Stimulated activated CD4-positive, alpha-beta T cell treated with anti-CD3 and anti-CD28 coated beads, TNF-alpha, amount 100 ng/mL, for 24 hours (primary cell): ENCODE measurements at regions not wholly inside any gene's neighbourhood (a gene's known extent, or its start where the extent isn't known, plus 50 kb on each side); places are given as distances from the start of the nearest gene placed in this dataset.

Experiments
- DNase-seq, 3 experiments: peaks; one replicate each; pipeline ENCODE4 v3.0.0-alpha.2; 2020; ENCODE audit warnings: low read depth in 3 of 3

DNA sequence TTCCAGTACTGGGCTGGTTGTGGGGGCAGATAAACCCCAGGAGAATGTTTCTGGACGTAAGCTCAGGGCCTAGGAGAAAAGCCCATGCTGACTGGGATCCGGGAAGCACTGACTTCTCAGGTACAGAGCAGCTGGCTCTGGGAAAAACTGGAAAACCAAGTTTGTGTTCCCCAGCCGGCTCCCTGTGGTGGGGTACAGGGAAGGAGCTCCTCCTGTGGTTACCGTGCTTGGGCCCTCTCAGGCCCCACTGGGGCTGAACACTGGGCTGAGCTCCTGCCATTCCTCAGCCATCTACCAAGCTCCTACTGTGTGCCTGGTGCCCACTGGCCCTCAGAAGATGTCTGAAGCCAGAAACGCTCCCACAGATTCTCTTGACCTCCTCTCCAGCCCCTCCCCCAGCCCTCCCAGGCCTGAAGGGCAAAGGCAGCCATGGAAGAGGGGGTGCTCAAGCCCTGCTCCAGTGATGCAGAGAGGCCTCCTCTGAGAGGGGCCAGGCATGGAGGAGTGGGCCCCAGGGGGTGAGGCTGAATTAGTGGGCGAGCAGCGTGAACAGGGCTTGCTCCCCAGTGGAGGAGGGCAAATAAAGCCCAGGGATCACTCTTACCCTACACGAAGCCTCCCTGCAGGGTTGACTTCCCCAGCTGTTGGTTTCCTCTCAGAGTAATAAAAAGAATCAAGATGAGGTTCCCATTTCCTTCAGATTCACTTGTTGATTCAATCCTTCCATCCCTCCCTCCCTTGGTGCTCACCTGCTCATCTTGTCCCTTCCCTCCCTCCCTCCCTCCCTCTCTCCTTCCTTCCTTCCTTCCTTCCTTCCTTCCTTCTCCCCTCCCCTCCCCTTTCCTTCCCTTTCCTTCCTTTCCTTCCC, 100.0 kb downstream of the VEGFA start:
- no peak for DNase-seq

DNA sequence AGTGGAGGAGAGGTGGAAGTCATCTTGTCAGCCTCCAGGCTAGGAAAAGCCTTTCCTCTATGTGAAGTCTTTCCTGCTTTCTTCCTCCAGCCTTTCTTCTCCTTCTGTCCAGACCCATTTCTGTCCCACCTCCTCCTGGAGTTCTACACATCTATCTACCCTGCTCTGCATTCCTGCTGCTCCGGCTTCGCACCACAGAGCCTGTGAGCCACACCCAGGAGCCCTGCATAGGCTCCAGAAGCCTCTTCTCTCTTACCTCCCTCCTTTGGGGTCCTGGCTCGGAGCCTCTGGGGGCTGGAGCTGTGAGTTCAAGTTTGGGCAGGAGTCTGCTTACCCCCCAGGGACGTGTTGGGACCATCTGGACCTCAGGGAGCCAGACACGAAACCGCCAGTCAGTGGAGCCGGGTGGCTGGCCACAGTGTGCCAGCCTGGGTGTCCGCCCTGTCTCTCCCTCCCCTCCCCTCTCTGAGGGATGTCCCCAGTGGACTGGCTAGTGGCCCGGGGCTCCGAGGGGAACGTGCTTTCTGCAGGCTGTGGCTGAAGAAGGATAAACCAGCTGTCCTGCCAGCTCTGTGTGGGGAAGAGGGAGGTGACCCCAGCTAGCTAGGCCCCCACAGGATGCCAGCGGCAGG, 99.2 kb downstream of the VEGFA start:
- DNase-seq, result no peak

DNA sequence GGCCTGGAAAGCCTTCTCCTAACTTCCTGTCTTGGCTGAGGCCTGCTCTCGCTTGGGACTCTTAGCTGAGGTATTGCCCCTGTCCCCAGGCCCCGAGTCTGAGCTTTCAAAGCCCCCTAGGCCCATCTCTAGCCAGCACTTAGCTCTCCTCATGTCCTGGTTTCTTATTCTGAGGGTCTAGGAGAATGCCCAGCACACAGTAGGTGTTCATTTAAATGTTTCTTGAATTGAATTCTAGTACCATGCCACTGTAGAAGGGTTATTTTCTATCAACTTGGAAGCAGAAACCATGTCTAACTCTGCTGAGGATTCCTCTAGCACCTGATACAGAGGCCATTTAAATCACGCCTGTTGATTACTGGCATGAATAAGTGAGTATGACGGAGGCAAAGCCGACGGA, 98.5 kb downstream of the VEGFA start:
- no peak for DNase-seq

DNA sequence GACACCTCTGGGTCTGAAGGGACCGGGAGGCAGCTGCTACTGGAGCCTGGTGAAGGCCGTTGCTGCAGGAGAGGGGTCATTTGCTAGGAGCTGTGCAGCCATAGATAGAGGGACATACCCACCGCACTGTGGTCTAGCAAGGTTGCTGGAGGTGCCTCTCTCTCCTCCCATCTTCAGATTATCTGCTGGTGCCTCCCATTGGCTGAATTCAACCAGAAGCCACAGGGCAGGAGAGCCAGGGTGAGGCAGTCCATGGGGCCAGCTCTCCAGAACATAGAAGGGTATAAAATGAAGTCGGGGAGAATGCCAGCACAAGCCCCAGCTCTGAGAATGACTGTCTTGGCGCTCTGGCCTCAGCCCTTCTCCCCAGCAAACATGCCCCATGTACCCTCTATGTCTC, 98.0 kb downstream of the VEGFA start:
- no peak for DNase-seq

DNA sequence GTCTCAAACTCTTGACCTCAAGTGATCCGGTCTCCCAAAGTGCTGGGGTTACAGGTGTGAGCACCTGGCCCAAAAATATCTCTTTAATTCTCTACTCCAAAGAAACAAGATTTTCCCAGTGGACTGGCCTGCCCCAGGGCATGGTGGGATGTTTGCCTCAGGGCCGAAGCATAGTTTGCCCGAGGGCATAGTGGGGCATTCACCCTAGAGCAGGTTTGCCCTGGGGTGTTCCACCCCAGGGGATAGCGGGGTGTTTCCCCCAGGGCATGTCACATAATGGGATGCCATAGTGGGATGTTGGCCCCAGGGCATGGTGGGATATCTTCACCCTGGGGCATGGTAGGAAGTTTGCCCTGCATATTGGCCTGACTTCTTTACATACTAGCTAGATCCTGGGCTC, 97.2 kb downstream of the VEGFA start:
- no peak for DNase-seq

DNA sequence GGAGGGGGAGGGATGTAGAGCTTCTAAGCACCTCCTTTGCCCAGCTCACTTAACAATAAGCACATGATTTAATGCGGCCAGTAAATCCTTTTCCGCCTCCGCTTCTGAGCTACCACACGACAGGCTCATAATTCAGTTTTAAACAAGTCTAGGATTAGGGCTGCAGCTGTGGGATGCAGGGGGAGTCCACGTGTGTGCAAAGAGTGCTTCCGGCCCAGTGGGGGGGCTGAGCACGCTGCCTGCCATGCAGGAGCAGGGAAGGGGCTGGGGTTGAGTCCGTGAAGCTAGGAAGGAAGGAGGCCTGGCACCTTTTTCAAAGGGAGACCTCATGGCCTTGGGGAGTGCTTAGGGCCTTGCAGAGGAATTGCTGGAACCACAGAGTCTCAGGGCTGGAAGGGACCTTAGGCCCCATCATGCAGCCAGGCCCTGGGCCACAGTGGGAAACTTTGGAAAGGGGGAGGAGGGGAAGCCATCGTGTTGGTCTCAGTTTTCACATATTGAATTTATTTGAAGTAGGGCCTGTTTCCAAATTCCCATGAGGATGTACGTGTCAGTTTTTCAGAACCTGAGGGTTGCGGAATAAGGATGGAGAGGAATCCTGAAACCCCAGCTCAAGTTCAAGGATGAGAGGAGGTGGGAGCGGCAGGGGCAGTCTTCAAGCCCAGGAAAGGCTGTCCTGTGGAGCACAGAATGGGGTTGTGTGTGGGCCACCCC, 96.1 kb downstream of the VEGFA start:
- DNase-seq, result no peak

DNA sequence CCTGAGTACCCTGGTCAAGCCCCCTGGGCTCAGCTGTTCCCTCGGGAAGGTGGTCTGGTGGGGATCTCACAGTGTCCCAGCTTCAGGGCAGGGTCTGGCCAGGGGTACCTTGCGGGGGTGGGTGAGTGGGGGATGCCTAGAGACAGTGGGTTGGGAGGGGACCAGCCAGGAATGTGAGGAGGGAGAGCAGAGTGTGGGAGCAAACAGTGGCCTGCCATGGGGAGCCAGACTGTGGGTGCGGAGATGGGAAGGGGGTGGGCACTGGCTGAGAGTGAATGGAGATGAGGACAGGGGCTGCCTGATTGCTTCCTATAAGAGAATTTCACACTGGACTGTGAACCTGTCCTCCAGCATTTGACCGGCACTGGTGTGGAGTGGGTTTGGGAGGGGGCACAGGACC, 95.1 kb downstream of the VEGFA start:
- DNase-seq, result no peak

DNA sequence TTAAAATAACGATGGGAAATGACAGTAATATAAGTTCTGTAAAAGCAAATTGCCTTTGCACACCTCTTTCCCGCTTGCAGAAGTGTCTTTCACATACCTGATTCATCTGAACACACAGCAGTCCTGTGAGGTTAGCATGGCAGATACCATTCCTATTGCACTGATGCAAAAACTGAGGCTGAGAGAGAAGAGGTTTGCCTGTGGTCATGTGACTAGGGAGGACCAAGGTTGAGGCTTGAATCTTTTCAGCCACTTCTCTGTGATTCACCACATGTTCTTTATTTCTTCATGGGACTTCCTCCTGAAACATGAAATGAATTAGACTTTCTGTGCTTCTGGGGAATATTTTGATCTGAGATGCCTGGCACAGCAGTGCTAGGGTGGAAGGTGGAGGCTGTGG, 92.9 kb downstream of the VEGFA start:
- DNase-seq, result no peak

DNA sequence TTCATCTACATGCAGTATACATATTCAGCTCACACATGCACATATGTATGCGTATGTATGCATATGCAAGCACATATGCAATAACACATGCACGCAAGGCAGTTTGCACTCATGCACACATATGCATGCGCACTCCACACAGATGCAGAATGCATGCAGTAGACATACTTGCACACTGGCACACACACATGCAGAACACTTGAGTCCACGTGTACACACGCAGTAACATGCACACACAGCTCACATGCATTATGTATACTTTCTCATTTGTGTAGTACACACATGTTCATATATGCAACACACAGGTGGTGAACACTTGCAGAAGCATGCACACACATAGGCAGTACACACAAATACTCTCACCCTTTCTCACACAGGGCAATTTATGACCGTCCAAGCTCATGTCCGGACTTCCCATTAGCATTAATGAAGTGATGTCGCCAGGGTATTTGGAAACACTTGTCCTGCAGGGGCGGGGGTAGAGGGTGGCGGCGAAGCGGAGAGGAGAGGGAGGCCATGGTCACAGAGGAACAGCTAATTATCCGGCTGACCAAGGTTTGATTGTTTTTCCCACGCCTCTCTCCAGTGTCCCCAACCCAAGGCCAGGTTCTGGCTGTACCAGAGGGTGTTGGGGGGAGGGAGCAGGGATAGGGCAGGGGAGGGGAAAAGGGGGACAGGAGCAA, 91.3 kb downstream of the VEGFA start:
- DNase-seq, result no peak

DNA sequence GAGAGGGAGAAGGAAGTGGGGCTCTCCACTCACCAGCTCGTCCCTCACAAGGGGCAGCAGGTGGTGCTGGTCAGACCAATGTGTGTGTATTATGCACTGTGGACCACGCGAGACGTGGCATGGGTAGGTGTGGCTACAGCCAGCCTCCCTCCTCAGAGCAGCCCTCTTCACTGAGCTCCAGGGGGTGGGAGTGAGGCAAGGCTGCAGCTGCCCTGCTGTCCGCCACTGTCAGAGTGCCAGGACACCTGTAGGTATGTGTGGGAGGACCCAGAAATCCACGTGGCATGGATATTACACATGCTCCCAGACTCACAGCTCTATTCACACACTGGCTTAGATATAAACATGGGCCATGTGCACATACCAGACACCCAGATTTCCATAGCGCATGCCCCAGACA, 90.3 kb downstream of the VEGFA start:
- no peak for DNase-seq

DNA sequence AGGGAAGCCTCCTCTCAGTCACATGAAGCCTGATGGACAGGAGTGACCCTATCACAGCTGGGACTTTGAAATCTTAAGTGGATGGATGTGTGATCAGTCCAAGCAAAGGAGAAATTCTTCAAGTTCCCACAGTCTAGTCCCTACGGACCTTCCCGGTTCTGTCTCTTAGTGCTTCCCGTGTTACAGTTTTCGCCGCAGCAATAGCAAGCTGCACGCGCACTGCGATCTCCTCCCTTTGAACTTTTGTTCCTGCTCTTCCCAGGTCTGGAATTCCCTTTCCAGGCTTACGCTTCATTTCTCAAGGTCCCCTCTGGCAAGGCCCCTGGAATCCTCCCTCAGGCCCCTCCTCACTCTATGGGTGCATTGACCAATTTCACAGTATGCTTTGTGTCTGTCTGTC, 89.2 kb downstream of the VEGFA start:
- DNase-seq, result no peak

DNA sequence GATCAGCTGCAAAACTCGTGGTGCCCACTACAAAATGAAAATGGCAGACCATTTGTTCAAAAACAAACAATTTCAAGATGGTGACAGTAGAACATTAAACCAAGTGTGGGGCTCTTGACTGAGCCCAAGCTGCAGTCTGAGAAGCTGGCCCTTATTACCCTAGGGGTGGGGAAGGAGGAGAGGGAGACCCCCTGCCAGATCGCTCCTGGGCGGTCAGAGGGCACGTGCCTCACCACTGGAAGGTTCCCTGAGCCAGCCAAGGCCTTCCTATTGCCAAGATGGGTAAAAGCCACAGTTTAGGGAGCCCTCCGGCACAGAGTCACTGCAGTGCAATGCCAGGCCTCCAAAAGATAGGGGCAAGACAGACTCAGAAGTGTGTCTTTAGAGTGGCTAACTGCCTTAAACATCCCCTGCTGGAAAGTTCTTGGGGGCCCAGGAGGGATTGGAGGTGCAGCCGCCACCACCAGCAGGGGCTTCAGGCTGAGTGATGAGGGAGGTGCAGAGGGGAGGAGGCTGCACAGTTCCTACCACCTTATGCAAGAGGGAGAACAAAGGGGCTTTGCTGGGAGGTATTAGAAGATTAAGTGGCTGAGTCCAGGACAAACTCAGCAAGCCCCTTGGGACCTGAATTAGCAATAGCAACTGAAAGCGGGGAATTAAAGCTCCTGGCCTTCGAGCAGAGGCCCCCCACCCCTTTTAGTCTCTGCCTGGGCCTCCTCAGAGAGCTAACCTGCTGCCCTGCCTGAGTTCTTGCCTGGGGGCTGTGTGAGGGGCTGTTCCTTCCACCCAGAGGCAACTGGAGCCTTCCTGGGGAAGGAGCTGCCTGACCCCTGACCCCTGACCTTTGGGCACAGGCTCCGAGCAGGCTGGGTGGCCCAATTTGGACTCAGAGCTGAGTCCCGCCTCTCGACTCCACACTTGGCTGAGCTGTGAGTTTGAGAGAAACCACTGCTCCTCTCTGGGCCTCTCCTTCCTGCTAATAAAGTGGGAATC, 88.4 kb downstream of the VEGFA start:
- DNase-seq, result no peak

DNA sequence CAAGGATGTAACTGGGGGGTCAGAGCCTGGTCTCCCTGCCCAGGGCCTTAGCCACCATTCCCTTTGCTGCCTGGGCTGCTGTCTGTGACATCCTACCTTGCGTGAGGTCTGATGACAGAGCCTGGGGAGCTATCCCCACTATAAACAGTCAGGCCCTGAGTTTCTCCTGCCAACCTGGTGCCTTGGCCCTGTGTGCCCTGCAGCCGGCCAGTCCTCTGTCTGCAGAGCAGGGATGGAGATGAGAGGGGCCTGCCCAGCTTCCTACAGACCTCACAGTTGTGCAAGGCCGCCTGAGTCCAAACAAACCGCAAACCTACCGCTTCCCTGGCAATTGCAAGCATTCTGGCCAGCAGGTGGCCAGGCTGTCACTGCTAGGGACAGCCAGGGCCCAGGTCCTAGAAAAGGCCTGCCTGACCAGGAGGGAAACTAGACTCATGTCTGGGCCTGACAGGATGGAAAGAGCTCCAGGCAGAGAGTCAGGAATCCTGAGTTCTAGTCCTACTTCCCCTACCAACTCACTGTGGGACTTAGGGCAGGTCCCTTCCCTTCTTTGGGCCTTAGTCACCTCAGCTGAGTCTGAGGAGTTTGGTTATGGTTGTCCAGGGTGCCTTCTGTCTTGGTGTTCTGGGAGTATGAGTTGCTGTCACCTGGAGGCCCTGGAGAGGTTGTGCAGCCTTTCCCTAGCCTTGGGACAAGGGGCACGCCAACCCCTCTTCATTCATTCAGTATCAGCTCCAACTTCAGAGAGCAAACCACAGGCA, 86.2 kb downstream of the VEGFA start:
- no peak for DNase-seq

DNA sequence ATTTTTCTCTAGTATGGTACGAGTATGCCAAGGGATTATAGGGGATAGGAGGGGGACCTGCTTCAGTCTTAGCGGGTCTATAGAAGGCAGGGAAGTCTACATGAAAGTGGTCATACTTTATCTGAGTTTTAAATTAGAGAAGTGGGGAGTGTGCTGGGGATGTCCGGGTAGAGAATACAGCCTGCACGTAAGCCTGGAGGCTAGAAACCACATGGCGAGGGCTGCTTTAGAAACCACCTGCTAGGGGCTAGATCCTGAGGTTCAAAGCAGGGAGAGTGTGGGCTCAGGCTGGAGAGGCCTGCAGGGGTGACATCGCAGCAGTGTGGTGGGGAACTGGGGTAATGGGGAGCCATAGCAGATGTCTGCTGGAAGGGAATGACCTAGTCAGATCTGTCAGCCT, 85.2 kb downstream of the VEGFA start:
- DNase-seq, result no peak

DNA sequence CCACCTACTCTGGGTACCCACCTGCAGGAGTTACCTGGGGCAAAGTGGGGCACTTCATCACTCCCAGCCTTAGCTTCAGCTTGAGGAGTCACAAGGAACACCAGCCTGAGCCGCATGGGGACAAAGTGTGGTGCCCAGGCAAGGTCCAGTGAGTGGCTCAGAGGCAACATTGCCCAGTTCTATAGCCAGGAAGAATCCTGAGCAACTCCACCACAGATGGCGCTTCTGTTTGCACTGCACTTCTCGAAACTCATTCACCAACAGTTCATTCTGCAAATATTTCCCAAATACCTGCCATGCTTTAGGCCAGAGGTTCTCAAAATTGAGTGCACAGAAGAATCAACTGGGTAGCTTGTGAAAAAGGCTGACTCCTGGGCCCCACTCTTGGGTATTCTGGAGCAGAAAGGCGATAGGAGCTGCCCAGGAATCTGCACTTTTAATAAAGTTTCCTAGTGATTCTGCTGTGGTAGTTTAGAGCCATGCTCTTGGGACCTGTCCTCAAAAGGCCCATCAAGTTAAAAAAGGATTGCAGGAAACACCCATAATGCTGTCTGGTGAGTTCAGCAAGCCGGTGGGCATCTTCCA, 83.1 kb downstream of the VEGFA start:
- DNase-seq, result no peak

DNA sequence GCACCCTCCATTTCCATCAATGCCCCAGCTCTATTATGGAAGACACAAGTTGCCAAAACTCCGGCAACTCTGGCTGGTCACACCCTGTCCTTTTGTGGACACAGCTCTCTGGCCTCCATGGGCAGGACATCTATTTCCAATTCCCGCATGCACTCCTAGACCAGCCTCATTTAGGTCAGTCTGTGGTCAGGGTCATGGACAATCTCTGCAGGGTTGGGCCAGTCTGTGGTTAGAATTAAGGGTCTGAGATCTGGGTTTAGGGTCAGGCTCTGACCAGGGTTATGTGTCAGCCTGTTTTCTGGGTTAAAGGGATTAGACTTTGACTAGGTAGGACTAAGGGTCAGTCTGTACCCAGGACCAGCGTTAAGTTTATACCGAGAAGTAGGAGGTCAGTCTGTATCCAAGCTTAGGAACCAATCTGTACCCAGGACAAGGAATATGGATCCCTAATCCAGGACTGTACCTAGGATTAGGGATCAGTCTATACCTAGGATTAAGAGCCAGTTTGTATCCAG, 82.4 kb downstream of the VEGFA start:
- no peak for DNase-seq

DNA sequence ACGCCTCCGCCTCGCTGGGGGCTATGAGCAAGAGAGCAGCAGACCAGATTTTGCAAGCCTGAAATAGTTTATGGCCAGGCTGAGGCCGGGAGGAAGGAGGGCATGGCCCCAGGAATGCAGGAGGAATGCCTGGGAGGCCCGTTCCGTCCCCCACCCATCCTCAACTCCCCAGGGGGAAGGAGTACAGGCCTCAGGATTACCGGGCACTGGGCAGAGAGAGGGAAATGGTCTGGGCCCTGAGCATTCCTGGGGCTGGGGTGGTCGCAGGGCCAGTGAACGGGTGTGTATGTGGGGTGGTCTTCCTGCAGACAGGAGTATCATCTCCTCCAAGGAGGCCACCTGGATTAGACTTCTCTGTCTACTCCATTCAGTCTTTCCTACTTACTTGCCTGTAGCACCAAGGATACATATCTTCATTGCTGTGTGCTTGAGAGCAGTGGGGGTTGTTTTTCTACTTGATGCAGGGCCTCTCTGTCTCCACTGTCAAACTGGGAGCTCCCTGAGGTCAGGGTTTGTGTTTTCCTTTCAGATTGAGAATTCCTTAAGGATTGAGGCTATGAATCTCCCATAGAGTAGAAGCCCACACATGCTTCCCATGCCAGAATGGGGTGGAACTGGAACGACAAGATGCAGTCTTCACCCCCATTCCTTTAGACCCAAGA, 81.3 kb downstream of the VEGFA start:
- no peak for DNase-seq

DNA sequence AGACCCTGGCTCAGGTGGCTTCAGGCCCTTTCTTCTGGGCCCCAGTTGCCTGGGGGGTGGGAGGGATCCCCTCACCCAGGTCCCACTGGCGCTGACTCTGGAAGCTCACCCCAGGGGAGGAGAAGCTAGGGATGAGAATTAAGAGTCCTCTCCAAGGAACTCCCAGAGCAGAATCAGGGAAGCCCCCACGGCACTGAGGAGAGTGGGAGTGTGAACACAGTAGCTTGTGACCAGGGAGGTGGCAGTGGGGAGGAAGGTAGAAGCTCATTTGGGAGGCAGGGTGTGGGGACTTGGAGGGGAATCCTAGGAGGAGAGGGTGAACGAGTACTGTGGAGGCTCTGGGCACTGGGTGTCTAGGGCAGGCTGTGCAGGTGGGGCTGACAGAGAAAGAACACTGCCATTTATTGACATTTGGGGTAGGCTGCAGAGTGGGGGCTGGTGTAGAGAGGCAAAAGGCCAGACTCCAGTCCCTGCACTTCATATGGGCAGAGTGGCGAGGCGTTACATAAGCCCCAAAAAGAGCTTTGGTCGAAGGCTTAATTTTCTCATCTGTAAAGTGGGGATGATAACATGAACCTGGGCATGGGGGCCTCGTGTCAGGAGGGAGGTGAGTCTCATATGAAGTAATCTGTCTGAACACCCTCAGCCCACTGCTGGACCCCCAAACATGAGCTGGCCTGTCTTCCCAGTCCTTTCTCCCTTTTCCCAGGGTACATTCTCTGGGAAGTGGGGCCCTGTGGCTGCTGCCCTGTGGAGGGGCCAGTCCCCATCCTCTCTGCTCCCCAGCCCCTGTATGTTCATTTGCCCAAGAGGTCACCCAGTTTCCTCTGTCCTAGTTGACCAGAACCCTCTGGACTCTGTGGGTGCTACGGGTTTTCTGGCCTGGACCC, 80.5 kb downstream of the VEGFA start:
- no peak for DNase-seq
